Activated CD4-positive, CD25-positive, alpha-beta regulatory T cell (primary cell): ENCODE measurements at regions not wholly inside any gene's neighbourhood (a gene's known extent, or its start where the extent isn't known, plus 50 kb on each side); places are given as distances from the start of the nearest gene placed in this dataset.

Experiments used
- DNase-seq, 4 experiments: peaks; one replicate each; lab custom pipeline; 2025; lab: John Stamatoyannopoulos, UW

GRCh38 chr2:60096556-60096955 lies 456.9 kb downstream of the BCL11A start:
- no peak for DNase-seq

GRCh38 chr2:60095903-60096302 lies 457.6 kb downstream of the BCL11A start:
- DNase-seq = no peak

- DNase-seq = no peak
Measured at GRCh38 chr2:60095202-60095815, 458.1 kb downstream of the BCL11A start.

GRCh38 chr2:60094450-60094929 lies 459.0 kb downstream of the BCL11A start:
- no peak for DNase-seq

- DNase-seq = no peak
Measured at GRCh38 chr2:60092781-60093180, 460.7 kb downstream of the BCL11A start.

GRCh38 chr2:60091894-60092293 lies 461.6 kb downstream of the BCL11A start:
- no peak for DNase-seq

- DNase-seq = no peak
Measured at GRCh38 chr2:60091266-60091665, 462.2 kb downstream of the BCL11A start.

GRCh38 chr2:60079562-60079961 lies 473.9 kb downstream of the BCL11A start:
- no peak for DNase-seq

- no peak for DNase-seq
Measured at GRCh38 chr2:60075048-60075447, 478.4 kb downstream of the BCL11A start.

- DNase-seq = no peak
Measured at GRCh38 chr2:60073201-60073600, 480.3 kb downstream of the BCL11A start.

GRCh38 chr2:60072609-60073008 lies 480.8 kb downstream of the BCL11A start:
- no peak for DNase-seq

GRCh38 chr2:60071490-60071831 lies 482.0 kb downstream of the BCL11A start:
- no peak for DNase-seq

GRCh38 chr2:60070736-60071489 lies 482.5 kb downstream of the BCL11A start:
- DNase-seq = no peak

GRCh38 chr2:60070196-60070595 lies 483.3 kb downstream of the BCL11A start:
- no peak for DNase-seq

- no peak for DNase-seq
Measured at GRCh38 chr2:60068755-60069154, 484.7 kb downstream of the BCL11A start.

- DNase-seq = no peak
Measured at GRCh38 chr2:60067006-60067405, 486.4 kb downstream of the BCL11A start.

- DNase-seq = no peak
Measured at GRCh38 chr2:60066096-60066839, 487.2 kb downstream of the BCL11A start.

- DNase-seq = no peak
Measured at GRCh38 chr2:60064687-60065389, 488.6 kb downstream of the BCL11A start.

- no peak for DNase-seq
Measured at GRCh38 chr2:60058781-60059180, 494.7 kb downstream of the BCL11A start.

GRCh38 chr2:60054571-60055340 lies 498.7 kb downstream of the BCL11A start:
- no peak for DNase-seq

- DNase-seq = no peak
Measured at GRCh38 chr2:60053791-60054190, 499.7 kb downstream of the BCL11A start.

GRCh38 chr2:60052601-60053000 lies 500.9 kb downstream of the BCL11A start:
- no peak for DNase-seq
